ENCODE measurements at regions not wholly inside any gene's neighbourhood (a gene's known extent, or its start where the extent isn't known, plus 50 kb on each side); places are given as distances from the start of the nearest gene placed in this dataset.

DNA sequence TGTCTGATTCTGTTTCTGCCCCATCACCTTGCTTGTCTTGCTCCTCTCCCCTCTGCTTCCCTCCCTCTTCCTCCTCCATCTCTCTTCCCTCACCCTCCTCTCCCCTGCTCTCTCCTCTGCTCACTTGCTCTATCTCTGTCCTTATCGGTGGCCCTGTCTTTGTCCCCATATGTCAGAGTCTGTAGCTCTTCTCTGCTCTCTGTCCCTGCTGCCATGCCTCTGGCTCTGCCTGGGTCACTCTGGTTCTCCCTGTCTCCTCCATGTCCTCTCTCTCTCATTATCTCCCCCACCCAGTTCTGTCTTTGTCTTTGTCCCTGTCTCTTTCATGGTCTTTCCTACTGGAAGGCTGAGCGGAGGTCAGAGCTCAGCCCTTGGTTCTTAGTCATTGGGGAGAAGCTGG is 169.1 kb upstream of the NLRP1 start:
- TF ChIP-seq, protein P1, sequence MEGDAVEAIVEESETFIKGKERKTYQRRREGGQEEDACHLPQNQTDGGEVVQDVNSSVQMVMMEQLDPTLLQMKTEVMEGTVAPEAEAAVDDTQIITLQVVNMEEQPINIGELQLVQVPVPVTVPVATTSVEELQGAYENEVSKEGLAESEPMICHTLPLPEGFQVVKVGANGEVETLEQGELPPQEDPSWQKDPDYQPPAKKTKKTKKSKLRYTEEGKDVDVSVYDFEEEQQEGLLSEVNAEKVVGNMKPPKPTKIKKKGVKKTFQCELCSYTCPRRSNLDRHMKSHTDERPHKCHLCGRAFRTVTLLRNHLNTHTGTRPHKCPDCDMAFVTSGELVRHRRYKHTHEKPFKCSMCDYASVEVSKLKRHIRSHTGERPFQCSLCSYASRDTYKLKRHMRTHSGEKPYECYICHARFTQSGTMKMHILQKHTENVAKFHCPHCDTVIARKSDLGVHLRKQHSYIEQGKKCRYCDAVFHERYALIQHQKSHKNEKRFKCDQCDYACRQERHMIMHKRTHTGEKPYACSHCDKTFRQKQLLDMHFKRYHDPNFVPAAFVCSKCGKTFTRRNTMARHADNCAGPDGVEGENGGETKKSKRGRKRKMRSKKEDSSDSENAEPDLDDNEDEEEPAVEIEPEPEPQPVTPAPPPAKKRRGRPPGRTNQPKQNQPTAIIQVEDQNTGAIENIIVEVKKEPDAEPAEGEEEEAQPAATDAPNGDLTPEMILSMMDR (IDR thresholded peaks at IDR 0.05 in 8 of 11, conservative IDR thresholded peaks at IDR 0.05 in 3 of 11): no peak
- TF ChIP-seq POLR2AphosphoS5 (IDR thresholded peaks at IDR 0.05): no peak

Measured in spleen (tissue), 7 donors.